22Rv1 (cell line): ENCODE measurements at regions not wholly inside any gene's neighbourhood (a gene's known extent, or its start where the extent isn't known, plus 50 kb on each side); places are given as distances from the start of the nearest gene placed in this dataset.
"Not testable (repeated sequence)": the region's sequence is repeated elsewhere in the genome, so short reads cannot be mapped to it uniquely, and the experiment has no call there.

Experiments
- H3K27ac ChIP-seq: fragments of 450-650 bp; 2 replicates; pipeline ENCODE4 v1.5.1; 2017
- CTCF ChIP-seq: fragments of 450-650 bp; IDR thresholded peaks from 2 replicates; pipeline ENCODE4 v1.5.1; 2017; ENCODE audit warnings: mild to moderate bottlenecking
- ZFX ChIP-seq: fragments of 450-650 bp; IDR thresholded peaks from 2 replicates; pipeline ENCODE4 v1.6.1; 2017; ENCODE audit warnings: antibody characterized with exemption, borderline replicate concordance

- H3K27ac ChIP-seq = no peak overlapping the region
- TF ChIP-seq CTCF = no peak
- no peak for TF ChIP-seq ZFX
Observed at GRCh38 chr5:111836426-111836825, 79.4 kb upstream of the NREP start.

GRCh38 chr5:111834926-111835599, 78.1 kb upstream of the NREP start:
- TF ChIP-seq ZFX (no peak), CTCF (no peak)
- H3K27ac ChIP-seq = no peak overlapping the region

- no peak overlapping the region for H3K27ac ChIP-seq
- TF ChIP-seq ZFX (no peak), CTCF (no peak)
Observed at GRCh38 chr5:111830333-111830732, 73.3 kb upstream of the NREP start.

- H3K27ac ChIP-seq = no peak overlapping the region
Observed at GRCh38 chr5:111829701-111830100, 72.7 kb upstream of the NREP start.

GRCh38 chr5:111826064-111826463, 69.1 kb upstream of the NREP start:
- no peak overlapping the region for H3K27ac ChIP-seq
- TF ChIP-seq ZFX (no peak), CTCF (no peak)

More at GRCh38 chr5:111829701-111830100, 72.7 kb upstream of the NREP start:
- TF ChIP-seq ZFX (no peak), CTCF (no peak)

- no peak for TF ChIP-seq CTCF
- no peak for TF ChIP-seq ZFX
- no peak overlapping the region for H3K27ac ChIP-seq
Observed at GRCh38 chr5:111820072-111820471, 63.1 kb upstream of the NREP start.

GRCh38 chr5:111819028-111819427, 62.0 kb upstream of the NREP start:
- H3K27ac ChIP-seq = not testable (repeated sequence)

- TF ChIP-seq ZFX = no peak
- no peak for TF ChIP-seq CTCF
- no peak overlapping the region for H3K27ac ChIP-seq
Observed at GRCh38 chr5:111813537-111813936, 56.5 kb upstream of the NREP start.
